ENCODE measurements at regions not wholly inside any gene's neighbourhood (a gene's known extent, or its start where the extent isn't known, plus 50 kb on each side); places are given as distances from the start of the nearest gene placed in this dataset.

DNA sequence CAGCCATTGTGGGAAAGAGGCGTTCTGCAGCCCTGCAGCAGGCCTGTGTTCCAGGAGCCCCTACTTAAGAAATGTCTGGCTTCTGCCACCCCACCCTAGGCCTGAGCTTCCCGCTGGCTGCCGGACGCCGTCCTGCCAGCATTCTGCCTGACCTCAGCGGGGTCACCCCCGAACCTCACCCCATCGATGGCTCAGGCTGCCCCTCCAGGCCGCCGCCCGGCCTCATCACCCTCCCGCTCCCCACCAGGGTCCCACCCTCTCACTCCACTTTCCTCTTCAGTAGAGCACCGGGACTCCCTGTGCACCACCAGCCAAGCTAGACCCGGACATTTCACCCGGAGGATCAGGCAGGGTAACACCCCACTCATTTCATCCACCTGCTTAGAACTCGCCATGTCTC is 73.6 kb upstream of the SALL3 start:
- DNase-seq (ENCODE audit: low read depth): no peak
- TF ChIP-seq CTCF (conservative IDR thresholded peaks at IDR 0.05; ENCODE audit: low read length): no peak
- H3K4me3 ChIP-seq (ENCODE audit: low read length): no peak overlapping the region

- TF ChIP-seq CTCF (conservative IDR thresholded peaks at IDR 0.05; ENCODE audit: low read length): no peak
- no peak overlapping the region for H3K4me3 ChIP-seq (ENCODE audit: low read length)
- DNase-seq (ENCODE audit: low read depth): no peak
Measured at GRCh38 chr18:78908462-78909260, 71.0 kb upstream of the SALL3 start.

DNA sequence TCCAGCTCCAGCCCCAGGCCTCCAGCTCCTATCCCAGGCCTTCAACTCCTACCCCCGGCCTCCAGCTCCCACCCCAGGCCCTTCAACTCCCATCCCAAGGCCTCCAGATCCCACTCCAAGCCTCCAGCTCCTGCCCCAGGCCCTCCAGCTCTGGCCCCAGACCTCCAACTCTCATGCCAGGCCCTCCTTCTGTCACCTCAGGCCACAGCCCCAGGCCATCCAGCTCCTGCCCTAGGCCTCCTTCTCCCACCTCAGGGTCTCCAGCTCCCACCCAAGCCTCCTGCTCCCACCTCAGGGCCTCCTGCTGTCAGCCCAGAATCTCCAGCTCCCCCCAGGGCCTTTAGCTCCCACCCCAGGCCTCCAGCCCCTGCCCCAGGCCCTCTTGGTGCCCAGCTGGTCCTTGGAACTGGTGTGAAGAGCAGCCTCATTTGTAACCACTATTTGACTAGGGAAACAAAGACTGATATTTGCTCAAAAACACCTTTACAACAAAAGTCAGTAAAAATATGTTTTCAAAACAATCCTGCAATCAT is 67.8 kb upstream of the SALL3 start:
- no peak for TF ChIP-seq CTCF (conservative IDR thresholded peaks at IDR 0.05; ENCODE audit: low read length)
- H3K4me3 ChIP-seq (ENCODE audit: low read length): no peak overlapping the region
- no peak for DNase-seq (ENCODE audit: low read depth)

- DNase-seq (ENCODE audit: low read depth): no peak
- TF ChIP-seq CTCF (conservative IDR thresholded peaks at IDR 0.05; ENCODE audit: low read length): no peak
Measured at GRCh38 chr18:78912336-78912735, 67.3 kb upstream of the SALL3 start.

DNA sequence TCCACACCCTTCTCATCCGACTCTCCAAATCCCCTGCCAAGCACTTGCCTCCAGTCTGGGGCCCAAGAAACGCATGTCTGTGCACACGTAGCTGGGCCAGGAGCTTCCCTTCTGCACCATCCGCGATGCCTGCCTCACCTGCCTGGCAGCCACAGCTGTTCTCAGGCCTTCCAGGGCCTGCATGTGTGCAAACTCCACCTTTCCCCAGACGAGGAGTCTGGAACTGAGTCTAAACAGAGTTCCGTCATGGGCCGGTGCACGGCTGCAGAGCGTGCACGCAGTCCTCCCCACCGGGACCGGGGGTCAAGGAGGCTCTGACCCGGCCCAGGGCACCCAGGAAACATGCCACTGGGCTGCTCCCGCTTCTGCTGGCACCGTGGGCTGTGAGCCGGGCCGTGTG is 66.8 kb upstream of the SALL3 start:
- H3K4me3 ChIP-seq (ENCODE audit: low read length): no peak overlapping the region
- DNase-seq (ENCODE audit: low read depth): no peak
- TF ChIP-seq CTCF (conservative IDR thresholded peaks at IDR 0.05; ENCODE audit: low read length): no peak

More at GRCh38 chr18:78912336-78912735, 67.3 kb upstream of the SALL3 start:
- no peak overlapping the region for H3K4me3 ChIP-seq (ENCODE audit: low read length)

DNA sequence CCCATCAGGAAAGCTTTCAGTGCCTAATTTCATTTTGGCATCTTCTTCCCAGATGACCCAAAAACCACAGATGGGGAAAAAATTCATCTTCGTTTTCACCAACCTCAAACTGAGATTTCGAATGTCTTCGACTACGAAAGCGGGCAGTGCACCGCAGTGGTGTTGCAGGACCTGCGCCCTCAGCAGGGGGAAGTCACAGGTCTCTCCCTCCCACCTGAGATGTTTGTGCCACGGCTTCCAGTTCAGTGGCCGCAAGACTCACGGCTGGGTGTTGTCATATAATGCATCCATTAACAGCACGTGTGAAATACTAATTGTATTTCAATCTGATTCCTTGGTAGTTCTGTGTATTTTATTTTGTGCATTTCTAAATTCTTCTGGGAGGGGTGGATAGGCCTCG is 66.2 kb upstream of the SALL3 start:
- H3K4me3 ChIP-seq (ENCODE audit: low read length): no peak overlapping the region
- no peak for DNase-seq (ENCODE audit: low read depth)
- no peak for TF ChIP-seq CTCF (conservative IDR thresholded peaks at IDR 0.05; ENCODE audit: low read length)

DNA sequence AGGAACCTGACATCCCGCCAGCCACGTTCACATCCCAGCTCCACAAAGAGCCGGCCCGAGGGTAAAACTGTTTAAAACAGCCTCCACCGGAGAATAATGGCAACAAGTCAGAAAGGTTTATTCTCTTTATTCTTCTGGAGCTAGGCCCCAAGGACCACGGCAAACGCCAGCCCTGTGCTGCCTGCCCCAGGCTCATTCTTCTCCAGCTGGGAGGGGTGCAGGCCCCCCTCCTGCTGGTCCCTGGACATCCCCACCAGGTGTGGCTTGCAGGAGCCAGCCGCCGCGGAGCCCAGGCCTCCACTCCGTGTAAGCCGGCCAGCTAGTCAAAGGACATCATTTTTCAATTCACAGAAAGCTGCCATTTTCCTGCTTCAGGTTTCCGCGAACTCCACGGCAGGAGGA is 65.8 kb upstream of the SALL3 start:
- H3K4me3 ChIP-seq (ENCODE audit: low read length): no peak overlapping the region
- TF ChIP-seq CTCF (conservative IDR thresholded peaks at IDR 0.05; ENCODE audit: low read length): no peak
- no peak for DNase-seq (ENCODE audit: low read depth)

Measured in AG10803 (cell line).